ENCODE measurements at regions not wholly inside any gene's neighbourhood (a gene's known extent, or its start where the extent isn't known, plus 50 kb on each side); places are given as distances from the start of the nearest gene placed in this dataset.

- no peak for TF ChIP-seq CTCF (IDR thresholded peaks at IDR 0.05)
- TF ChIP-seq EP300 (IDR thresholded peaks at IDR 0.05), result no peak
These were observed 135.5 kb downstream of the MGAT5B start for GRCh38 chr17:77003699-77004098.

All from ovary (tissue), 3 donors.